Nephron (organoid): ENCODE measurements at regions not wholly inside any gene's neighbourhood (a gene's known extent, or its start where the extent isn't known, plus 50 kb on each side); places are given as distances from the start of the nearest gene placed in this dataset.
A peak's percentile ranks its signal among the peaks of the same experiment; 100 is the strongest.
"Not testable (repeated sequence)": the region's sequence is repeated elsewhere in the genome, so short reads cannot be mapped to it uniquely, and the experiment has no call there.

ENCODE experiments used
- H3K27ac Mint-ChIP-seq, 3 experiments: 2 replicates each; pipeline ENCODE4 v1.8.0; 2020; ENCODE audit warnings: mixed read lengths in 3 of 3, mild to moderate bottlenecking in 2 of 3, moderate library complexity in 1 of 3
- H3K27me3 Mint-ChIP-seq: 2 replicates; pipeline ENCODE4 v1.8.0; 2021; ENCODE audit warnings: low read depth, mild to moderate bottlenecking, moderate library complexity, mixed read lengths
- H3K36me3 Mint-ChIP-seq: 2 replicates; pipeline ENCODE4 v1.8.0; 2020; ENCODE audit warnings: low read depth, mixed read lengths
- H3K4me1 Mint-ChIP-seq: 2 replicates; pipeline ENCODE4 v1.8.0; 2020; ENCODE audit warnings: mixed read lengths
- H3K4me3 Mint-ChIP-seq, 3 experiments: 2 replicates each; pipeline ENCODE4 v1.8.0; 2020; ENCODE audit warnings: mild to moderate bottlenecking in 3 of 3, mixed read lengths in 3 of 3, moderate library complexity in 2 of 3
- H3K9me3 Mint-ChIP-seq: 2 replicates; pipeline ENCODE4 v1.8.0; 2020; ENCODE audit warnings: mixed read lengths
- CTCF ChIP-seq, 3 experiments: fragments of 200-600 bp; sonication (generic); IDR thresholded peaks; one replicate each; pipeline ENCODE4 v1.5.0; 2021; ENCODE audit warnings: antibody characterized with exemption in 3 of 3; ENCODE audit not compliant: unreplicated experiment in 3 of 3

- no peak for TF ChIP-seq CTCF (IDR thresholded peaks at IDR 0.05; ENCODE audit: unreplicated experiment in 3 of 3)
- Mint-ChIP-seq H3K36me3 (no peaks in the 10 kb centered on the region), H3K9me3 (no peaks in the 10 kb centered on the region), H3K27ac (peak overlapping the region in 1 of 3 experiments; percentile 50), H3K4me3 (no peak overlapping the region), H3K4me1 (no peaks in the 10 kb centered on the region), H3K27me3 (no peaks in the 10 kb centered on the region)
Measured at GRCh38 chr4:40681600-40681999, 51.9 kb upstream of the RBM47 start.

GRCh38 chr4:40682290-40683101, 52.8 kb upstream of the RBM47 start:
- no peaks in the 10 kb centered on the region for H3K9me3 Mint-ChIP-seq
- H3K27ac Mint-ChIP-seq = no peak overlapping the region
- no peaks in the 10 kb centered on the region for H3K36me3 Mint-ChIP-seq
- no peak for TF ChIP-seq CTCF (IDR thresholded peaks at IDR 0.05; ENCODE audit: unreplicated experiment in 3 of 3)
- H3K4me3 Mint-ChIP-seq = no peak overlapping the region
- no peaks in the 10 kb centered on the region for H3K27me3 Mint-ChIP-seq
- H3K4me1 Mint-ChIP-seq = no peaks in the 10 kb centered on the region

GRCh38 chr4:40683536-40684145, 54.0 kb upstream of the RBM47 start:
- not testable (repeated sequence) for H3K4me3 Mint-ChIP-seq, H3K27me3 Mint-ChIP-seq

GRCh38 chr4:40684404-40684803, 54.7 kb upstream of the RBM47 start:
- TF ChIP-seq CTCF (IDR thresholded peaks at IDR 0.05; ENCODE audit: unreplicated experiment in 3 of 3) = no peak
- Mint-ChIP-seq H3K4me1 (no peaks in the 10 kb centered on the region), H3K36me3 (no peaks in the 10 kb centered on the region), H3K9me3 (no peaks in the 10 kb centered on the region), H3K4me3 (no peak overlapping the region), H3K27me3 (no peaks in the 10 kb centered on the region), H3K27ac (no peak overlapping the region)

More at GRCh38 chr4:40683536-40684145, 54.0 kb upstream of the RBM47 start:
- not testable (repeated sequence) for H3K4me1 Mint-ChIP-seq, H3K36me3 Mint-ChIP-seq, H3K9me3 Mint-ChIP-seq, H3K27ac Mint-ChIP-seq

GRCh38 chr4:40685300-40685699, 55.6 kb upstream of the RBM47 start:
- H3K27ac Mint-ChIP-seq = no peak overlapping the region
- no peak overlapping the region for H3K4me3 Mint-ChIP-seq
- no peaks in the 10 kb centered on the region for H3K27me3 Mint-ChIP-seq
- H3K36me3 Mint-ChIP-seq = no peaks in the 10 kb centered on the region
- H3K4me1 Mint-ChIP-seq = no peaks in the 10 kb centered on the region
- H3K9me3 Mint-ChIP-seq = no peaks in the 10 kb centered on the region
- no peak for TF ChIP-seq CTCF (IDR thresholded peaks at IDR 0.05; ENCODE audit: unreplicated experiment in 3 of 3)

- no peaks in the 10 kb centered on the region for H3K36me3 Mint-ChIP-seq
- H3K9me3 Mint-ChIP-seq = peaks cover 5% of the 10 kb centered on the region
- no peaks in the 10 kb centered on the region for H3K4me1 Mint-ChIP-seq
- no peaks in the 10 kb centered on the region for H3K27me3 Mint-ChIP-seq
- no peak for TF ChIP-seq CTCF (IDR thresholded peaks at IDR 0.05; ENCODE audit: unreplicated experiment in 3 of 3)
- no peak overlapping the region for H3K4me3 Mint-ChIP-seq
- H3K27ac Mint-ChIP-seq = no peak overlapping the region
Measured at GRCh38 chr4:40686081-40686913, 56.6 kb upstream of the RBM47 start.
